ENCODE measurements at regions not wholly inside any gene's neighbourhood (a gene's known extent, or its start where the extent isn't known, plus 50 kb on each side); places are given as distances from the start of the nearest gene placed in this dataset.
A peak's percentile ranks its signal among the peaks of the same experiment; 100 is the strongest.
"Not testable (repeated sequence)": the region's sequence is repeated elsewhere in the genome, so short reads cannot be mapped to it uniquely, and the experiment has no call there.

GRCh38 chr21:28580585-28580984 lies 412.1 kb downstream of the LTN1 start:
- no peak for DNase-seq

GRCh38 chr21:28579986-28580550 lies 412.6 kb downstream of the LTN1 start:
- no peak for DNase-seq

GRCh38 chr21:28568692-28569091 lies 424.0 kb downstream of the LTN1 start:
- no peak for DNase-seq

- not testable (repeated sequence) for DNase-seq
Observed at GRCh38 chr21:28563933-28564332, 428.7 kb downstream of the LTN1 start.

GRCh38 chr21:28561772-28562171 lies 430.9 kb downstream of the LTN1 start:
- DNase-seq = no peak

GRCh38 chr21:28554660-28555475 lies 437.8 kb downstream of the LTN1 start:
- DNase-seq = no peak

- no peak for DNase-seq
Observed at GRCh38 chr21:28550057-28550825, 442.4 kb downstream of the LTN1 start.

- no peak for DNase-seq
Observed at GRCh38 chr21:28548291-28548690, 444.4 kb downstream of the LTN1 start.

- no peak for DNase-seq
Observed at GRCh38 chr21:28547766-28548165, 444.9 kb downstream of the LTN1 start.

- DNase-seq = no peak
Observed at GRCh38 chr21:28543975-28544374, 448.7 kb downstream of the LTN1 start.

GRCh38 chr21:28541371-28542112 lies 451.1 kb downstream of the LTN1 start:
- no peak for DNase-seq

GRCh38 chr21:28540514-28540913 lies 452.2 kb downstream of the LTN1 start:
- DNase-seq = no peak

- no peak for DNase-seq
Observed at GRCh38 chr21:28539623-28539988, 453.1 kb downstream of the LTN1 start.

GRCh38 chr21:28538987-28539622 lies 453.6 kb downstream of the LTN1 start:
- DNase-seq = no peak

GRCh38 chr21:28537371-28538079 lies 455.2 kb downstream of the LTN1 start:
- DNase-seq = no peak

- DNase-seq = no peak
Observed at GRCh38 chr21:28532446-28532845, 460.2 kb downstream of the LTN1 start.

- DNase-seq = no peak
Observed at GRCh38 chr21:28523367-28523766, 469.3 kb downstream of the LTN1 start.

GRCh38 chr21:28522014-28522799 lies 470.5 kb downstream of the LTN1 start:
- no peak for DNase-seq

GRCh38 chr21:28518630-28519029 lies 474.0 kb downstream of the LTN1 start:
- no peak for DNase-seq

GRCh38 chr21:28516991-28517592 lies 475.6 kb downstream of the LTN1 start:
- DNase-seq = peak; percentile 49

- DNase-seq = no peak
Observed at GRCh38 chr21:28516021-28516420, 476.7 kb downstream of the LTN1 start.
